Ureter (tissue), 1 donor: ENCODE measurements at regions not wholly inside any gene's neighbourhood (a gene's known extent, or its start where the extent isn't known, plus 50 kb on each side); places are given as distances from the start of the nearest gene placed in this dataset.
"Not testable (repeated sequence)": the region's sequence is repeated elsewhere in the genome, so short reads cannot be mapped to it uniquely, and the experiment has no call there.

Source experiments
- DNase-seq: peaks from one replicate; pipeline ENCODE4 v3.0.0-alpha.2; 2020; ENCODE audit warnings: low spot score
- donor health status: DM: yes; HTN: yes; CAD: no.

- no peak for DNase-seq
Observed at GRCh38 chr1:88293691-88294190, 390.3 kb upstream of the PKN2 start.

DNA sequence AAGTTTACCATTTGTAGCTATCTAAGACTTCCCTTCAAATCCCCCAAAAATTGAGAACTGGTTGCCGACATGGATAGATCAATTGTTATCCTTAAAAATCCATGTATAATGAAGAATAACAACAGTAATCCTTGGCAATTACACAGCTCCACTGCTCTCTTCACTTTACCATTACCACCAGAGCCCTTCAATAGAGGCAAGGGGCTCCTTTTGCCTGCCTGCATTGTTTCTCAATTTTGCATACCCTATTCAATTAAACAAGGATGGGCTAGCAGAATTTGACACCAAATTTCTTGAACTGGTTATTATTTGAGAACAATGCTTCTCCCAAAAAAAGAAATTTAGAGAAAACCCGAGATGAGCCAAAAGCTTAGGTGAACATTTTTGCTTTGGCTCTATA, 387.8 kb upstream of the PKN2 start:
- no peak for DNase-seq

- no peak for DNase-seq
Observed at GRCh38 chr1:88296642-88297041, 387.4 kb upstream of the PKN2 start.

- DNase-seq: no peak
Observed at GRCh38 chr1:88298506-88298905, 385.6 kb upstream of the PKN2 start.

DNA sequence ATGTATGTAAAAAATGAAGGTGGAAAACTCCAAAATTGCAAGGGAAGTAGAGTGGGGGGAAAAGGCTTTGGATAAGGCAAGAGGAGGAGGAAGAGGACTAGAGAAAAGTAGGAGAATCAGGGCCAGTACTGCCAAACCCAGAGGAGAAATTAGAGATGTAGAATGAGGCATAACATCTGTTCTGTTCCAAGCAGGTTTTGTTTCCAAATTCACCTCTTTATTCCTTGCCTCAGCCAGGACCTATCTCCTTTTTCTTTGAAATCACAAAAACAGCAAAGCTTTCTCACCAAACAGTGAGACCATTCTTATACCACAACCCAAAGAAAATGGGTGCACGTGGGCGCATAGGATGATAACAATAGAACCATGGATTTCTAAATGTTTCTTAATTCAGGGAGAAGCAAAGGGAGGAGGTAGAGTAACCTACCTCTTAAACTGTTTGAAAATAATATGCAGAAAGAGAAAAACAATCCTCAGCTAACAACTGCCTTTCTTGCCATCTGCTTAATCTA, 383.3 kb upstream of the PKN2 start:
- no peak for DNase-seq

GRCh38 chr1:88302843-88303486, 381.1 kb upstream of the PKN2 start:
- DNase-seq: no peak

- no peak for DNase-seq
Observed at GRCh38 chr1:88311265-88311664, 372.8 kb upstream of the PKN2 start.

DNA sequence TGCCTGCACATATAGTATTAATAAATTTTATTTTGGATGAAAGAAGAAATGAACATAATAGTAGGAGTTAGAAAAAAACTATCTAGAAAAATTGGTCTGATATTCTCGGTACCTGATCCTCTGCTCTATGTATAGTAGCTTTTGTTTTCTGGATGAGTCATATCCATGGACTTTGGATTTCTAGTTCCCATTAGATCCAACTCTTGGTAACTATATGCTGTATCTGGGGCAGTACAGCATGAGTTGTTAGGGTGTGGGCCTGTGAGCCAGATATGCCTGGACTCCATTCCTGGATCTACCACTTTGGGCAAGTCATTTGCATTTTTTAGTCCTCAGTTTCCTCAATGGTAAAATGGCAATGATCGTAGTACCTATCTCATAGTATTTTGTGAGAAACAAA, 372.2 kb upstream of the PKN2 start:
- DNase-seq: no peak

GRCh38 chr1:88317396-88317795, 366.7 kb upstream of the PKN2 start:
- no peak for DNase-seq

DNA sequence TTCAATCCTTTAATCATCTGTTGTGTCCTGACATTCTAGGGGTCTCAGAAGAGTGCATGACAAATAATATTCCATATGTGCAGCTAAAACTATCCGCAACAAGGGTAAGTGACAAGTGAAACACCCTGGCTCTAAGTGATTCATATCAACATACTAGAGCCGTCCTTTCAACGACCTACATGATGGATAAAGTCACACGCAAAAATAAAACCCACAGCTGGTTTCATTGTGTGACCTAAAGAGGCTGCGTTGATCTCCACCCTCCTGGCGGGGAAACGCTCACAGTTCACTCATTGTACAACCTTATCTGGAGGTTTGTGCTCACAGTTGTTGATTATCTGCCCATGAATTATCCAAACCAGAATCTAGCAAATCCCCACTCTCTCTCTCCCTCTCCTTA, 365.3 kb upstream of the PKN2 start:
- no peak for DNase-seq

GRCh38 chr1:88320291-88320690, 363.8 kb upstream of the PKN2 start:
- DNase-seq: no peak

- no peak for DNase-seq
Observed at GRCh38 chr1:88321706-88322105, 362.4 kb upstream of the PKN2 start.

DNA sequence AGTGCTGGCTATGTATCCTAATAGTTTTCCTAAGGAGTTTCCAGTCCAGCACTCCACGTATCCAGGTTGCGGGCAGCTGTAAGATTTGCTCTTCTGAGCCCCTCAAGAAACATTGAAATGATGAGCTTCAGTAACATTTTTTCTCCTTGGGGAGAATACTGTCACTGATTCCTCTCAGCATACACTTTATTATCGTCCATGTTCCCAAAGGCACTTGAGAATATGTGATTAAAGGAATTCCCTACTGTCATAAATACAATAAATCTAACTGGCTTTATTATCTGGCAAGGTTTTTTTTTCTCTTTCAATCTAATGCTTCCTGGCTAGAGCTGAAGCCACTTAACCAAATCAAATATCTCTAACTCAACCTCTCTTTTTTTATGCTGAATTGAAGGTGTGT, 359.2 kb upstream of the PKN2 start:
- DNase-seq: no peak

- DNase-seq: no peak
Observed at GRCh38 chr1:88327391-88328267, 356.4 kb upstream of the PKN2 start.

DNA sequence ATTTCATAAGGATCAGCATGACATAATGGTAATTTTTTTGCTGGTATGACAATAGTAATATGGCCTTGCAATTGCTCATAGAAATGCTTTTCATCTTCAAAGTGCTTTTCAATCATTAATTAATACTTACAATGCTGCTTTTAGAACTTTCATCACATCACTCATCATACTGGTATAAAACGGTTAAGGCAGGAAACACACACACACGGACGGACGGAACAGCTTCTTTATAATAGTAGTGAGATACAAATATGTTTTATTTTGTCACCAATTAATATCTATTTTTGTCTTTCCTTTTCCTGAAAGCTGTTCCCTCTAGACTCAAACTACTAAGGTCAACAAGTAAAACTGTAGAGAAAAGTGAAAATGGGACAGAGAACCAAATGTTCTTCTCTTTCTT, 353.9 kb upstream of the PKN2 start:
- DNase-seq: no peak

- no peak for DNase-seq
Observed at GRCh38 chr1:88333086-88333695, 350.9 kb upstream of the PKN2 start.

- DNase-seq: no peak
Observed at GRCh38 chr1:88341447-88341846, 342.6 kb upstream of the PKN2 start.

DNA sequence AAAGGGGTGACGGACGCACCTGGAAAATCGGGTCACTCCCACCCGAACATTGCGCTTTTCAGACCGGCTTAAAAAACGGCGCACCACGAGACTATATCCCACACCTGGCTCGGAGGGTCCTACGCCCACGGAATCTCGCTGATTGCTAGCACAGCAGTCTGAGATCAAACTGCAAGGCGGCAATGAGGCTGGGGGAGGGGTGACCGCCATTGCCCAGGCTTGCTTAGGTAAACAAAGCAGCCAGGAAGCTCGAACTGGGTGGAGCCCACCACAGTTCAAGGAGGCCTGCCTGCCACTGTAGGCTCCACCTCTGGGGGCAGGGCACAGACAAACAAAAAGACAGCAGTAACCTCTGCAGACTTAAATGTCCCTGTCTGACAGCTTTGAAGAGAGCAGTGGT, 342.0 kb upstream of the PKN2 start:
- not testable (repeated sequence) for DNase-seq

- no peak for DNase-seq
Observed at GRCh38 chr1:88350648-88351047, 333.4 kb upstream of the PKN2 start.

DNA sequence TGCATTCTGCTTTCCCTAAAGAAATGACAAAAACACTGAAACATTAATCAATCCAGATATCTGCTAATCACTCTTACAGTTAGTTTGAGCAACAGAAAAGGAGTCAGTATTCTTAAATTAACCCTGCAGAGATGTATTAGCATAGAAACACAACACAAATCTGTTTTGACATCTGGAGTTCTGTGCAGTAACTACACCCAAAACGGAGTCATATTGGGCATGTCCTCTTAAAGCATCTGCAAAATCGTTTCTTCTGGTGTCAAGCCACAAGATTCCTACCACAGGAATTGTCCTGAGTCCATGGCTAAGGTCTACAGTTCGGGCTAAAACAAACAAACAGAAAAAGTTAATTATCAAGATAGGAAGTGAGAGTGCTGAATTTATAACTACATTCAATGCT, 332.1 kb upstream of the PKN2 start:
- no peak for DNase-seq

DNA sequence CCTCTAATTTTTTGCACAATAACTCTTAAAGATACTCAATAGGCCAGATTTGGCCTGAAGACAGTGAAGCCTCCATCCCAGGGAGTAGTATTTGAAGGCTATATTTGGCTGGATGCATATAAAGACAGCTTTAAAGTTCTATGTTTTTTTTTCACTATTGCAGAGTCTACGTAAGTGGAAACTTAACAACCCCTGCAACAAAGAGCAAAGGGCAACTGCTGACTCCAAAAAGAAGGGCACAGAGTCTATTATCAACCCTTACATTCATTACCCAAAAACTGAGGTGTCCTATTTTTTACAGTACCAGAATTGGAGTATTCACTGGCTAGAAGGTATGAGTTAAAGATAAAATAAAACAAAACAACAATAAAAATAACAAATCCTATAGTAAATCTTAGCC, 329.8 kb upstream of the PKN2 start:
- no peak for DNase-seq

- DNase-seq: no peak
Observed at GRCh38 chr1:88357729-88358128, 326.3 kb upstream of the PKN2 start.
